ENCODE measurements at regions not wholly inside any gene's neighbourhood (a gene's known extent, or its start where the extent isn't known, plus 50 kb on each side); places are given as distances from the start of the nearest gene placed in this dataset.

- TF ChIP-seq EZH2 (IDR thresholded peaks at IDR 0.05) (no peak), POLR2AphosphoS5 (IDR thresholded peaks at IDR 0.05; ENCODE audit: borderline replicate concordance, low read depth, low read length) (no peak)
Measured at GRCh38 chr5:36751886-36752285, 124.7 kb upstream of the NIPBL start.
